ENCODE measurements at regions not wholly inside any gene's neighbourhood (a gene's known extent, or its start where the extent isn't known, plus 50 kb on each side); places are given as distances from the start of the nearest gene placed in this dataset.

DNA sequence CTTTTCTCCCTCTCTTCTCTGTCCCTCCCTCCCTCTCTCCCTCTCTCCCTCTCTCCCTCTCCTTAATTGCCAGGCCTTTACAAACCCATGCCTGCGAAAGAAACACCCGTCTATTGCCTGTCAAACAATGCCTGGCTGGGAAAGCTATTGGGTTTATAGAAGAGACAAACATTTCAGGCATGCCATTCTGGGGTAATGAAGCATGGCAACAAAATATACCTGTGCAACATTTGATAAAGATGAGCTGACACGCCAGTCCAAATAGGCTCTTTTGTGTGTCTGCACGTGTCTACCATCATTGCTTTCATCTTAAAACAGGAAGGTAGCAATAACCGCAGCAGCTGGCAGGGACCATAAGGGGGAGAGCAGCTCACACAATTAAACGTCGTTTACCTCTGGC is 282.1 kb downstream of the ZNF516 start:
- DNase-seq = peak; percentile 83
- Histone ChIP-seq H3K4me3 (ENCODE audit: low read length) (no peak overlapping the region), H2AFZ (ENCODE audit: low read length) (peak overlapping the region; percentile 74), H3K27me3 (replicated peaks; ENCODE audit: insufficient read depth, low read length) (no peaks in the 10 kb centered on the region), H3K4me2 (ENCODE audit: low read depth, low read length) (peak overlapping the region; percentile 52; the same call in 1 of the 2 replicates), H4K20me1 (ENCODE audit: insufficient read depth, low read length) (no peaks in the 10 kb centered on the region), H3K9me3 (replicated peaks; ENCODE audit: insufficient read depth, low read length) (no peaks in the 10 kb centered on the region), H3K4me1 (ENCODE audit: low read length) (peaks cover 25% of the 10 kb centered on the region), H3K9me2 (replicated peaks; ENCODE audit: insufficient read depth, low read length) (no peaks in the 10 kb centered on the region), H3F3A (ENCODE audit: insufficient read depth, low read length) (peaks cover 13% of the 10 kb centered on the region; the same call in 1 of the 2 replicates), H3K27ac (ENCODE audit: low read length) (peak overlapping the region; percentile 63; the same call in 1 of the 2 replicates), H3K9ac (ENCODE audit: low read length) (peak overlapping the region; percentile 11; the same call in 1 of the 2 replicates), H3K79me2 (ENCODE audit: low read length) (no peaks in the 10 kb centered on the region), H3K36me3 (replicated peaks; ENCODE audit: insufficient read depth, low read length) (no peaks in the 10 kb centered on the region)
- TF ChIP-seq EZH2phosphoT487 (IDR thresholded peaks at IDR 0.05; ENCODE audit: low read length) (no peak), EZH2 (optimal IDR thresholded peaks at IDR 0.05; ENCODE audit: low read depth, low read length) (no peak)
- TF ChIP-seq, protein P1, sequence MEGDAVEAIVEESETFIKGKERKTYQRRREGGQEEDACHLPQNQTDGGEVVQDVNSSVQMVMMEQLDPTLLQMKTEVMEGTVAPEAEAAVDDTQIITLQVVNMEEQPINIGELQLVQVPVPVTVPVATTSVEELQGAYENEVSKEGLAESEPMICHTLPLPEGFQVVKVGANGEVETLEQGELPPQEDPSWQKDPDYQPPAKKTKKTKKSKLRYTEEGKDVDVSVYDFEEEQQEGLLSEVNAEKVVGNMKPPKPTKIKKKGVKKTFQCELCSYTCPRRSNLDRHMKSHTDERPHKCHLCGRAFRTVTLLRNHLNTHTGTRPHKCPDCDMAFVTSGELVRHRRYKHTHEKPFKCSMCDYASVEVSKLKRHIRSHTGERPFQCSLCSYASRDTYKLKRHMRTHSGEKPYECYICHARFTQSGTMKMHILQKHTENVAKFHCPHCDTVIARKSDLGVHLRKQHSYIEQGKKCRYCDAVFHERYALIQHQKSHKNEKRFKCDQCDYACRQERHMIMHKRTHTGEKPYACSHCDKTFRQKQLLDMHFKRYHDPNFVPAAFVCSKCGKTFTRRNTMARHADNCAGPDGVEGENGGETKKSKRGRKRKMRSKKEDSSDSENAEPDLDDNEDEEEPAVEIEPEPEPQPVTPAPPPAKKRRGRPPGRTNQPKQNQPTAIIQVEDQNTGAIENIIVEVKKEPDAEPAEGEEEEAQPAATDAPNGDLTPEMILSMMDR (IDR thresholded peaks at IDR 0.05; ENCODE audit: low read length) = no peak

DNA sequence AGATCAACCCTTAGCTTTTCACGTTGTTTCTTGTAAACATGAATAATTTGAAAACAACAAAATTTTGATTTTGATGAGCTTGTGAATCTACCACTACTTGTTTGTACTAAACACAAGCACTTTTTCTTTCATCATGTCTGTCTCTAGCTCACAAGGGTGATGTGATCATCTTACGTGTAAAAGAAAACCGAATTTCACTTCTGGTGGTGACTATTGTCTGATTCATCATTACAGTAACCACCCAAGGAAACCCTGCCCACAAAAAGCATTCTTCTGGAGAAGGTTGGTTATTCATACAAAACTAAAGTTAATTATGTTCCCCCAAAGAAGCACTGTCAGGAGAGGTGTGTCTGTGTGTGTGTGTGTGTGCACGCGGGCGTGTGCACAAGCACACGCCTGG is 285.4 kb downstream of the ZNF516 start:
- Histone ChIP-seq H3K4me2 (ENCODE audit: low read depth, low read length) (peak overlapping the region; percentile 71; the same call in 1 of the 2 replicates), H3K9me3 (replicated peaks; ENCODE audit: insufficient read depth, low read length) (no peaks in the 10 kb centered on the region), H3K9ac (ENCODE audit: low read length) (no peak overlapping the region), H3K79me2 (ENCODE audit: low read length) (no peaks in the 10 kb centered on the region), H3K9me2 (replicated peaks; ENCODE audit: insufficient read depth, low read length) (no peaks in the 10 kb centered on the region), H2AFZ (ENCODE audit: low read length) (no peak overlapping the region), H3K4me3 (ENCODE audit: low read length) (0 out of 2 replicates have a peak overlapping the region, but pooled peaks have one; percentile 69), H3K27me3 (replicated peaks; ENCODE audit: insufficient read depth, low read length) (no peaks in the 10 kb centered on the region), H3K4me1 (ENCODE audit: low read length) (peaks cover 25% of the 10 kb centered on the region), H3K27ac (ENCODE audit: low read length) (no peak overlapping the region), H3K36me3 (replicated peaks; ENCODE audit: insufficient read depth, low read length) (no peaks in the 10 kb centered on the region), H3F3A (ENCODE audit: insufficient read depth, low read length) (peaks cover 13% of the 10 kb centered on the region; the same call in 1 of the 2 replicates), H4K20me1 (ENCODE audit: insufficient read depth, low read length) (no peaks in the 10 kb centered on the region)
- no peak for DNase-seq
- TF ChIP-seq EZH2 (optimal IDR thresholded peaks at IDR 0.05; ENCODE audit: low read depth, low read length) (no peak), EZH2phosphoT487 (IDR thresholded peaks at IDR 0.05; ENCODE audit: low read length) (no peak)
- TF ChIP-seq, protein P1 (IDR thresholded peaks at IDR 0.05; ENCODE audit: low read length) = no peak

DNA sequence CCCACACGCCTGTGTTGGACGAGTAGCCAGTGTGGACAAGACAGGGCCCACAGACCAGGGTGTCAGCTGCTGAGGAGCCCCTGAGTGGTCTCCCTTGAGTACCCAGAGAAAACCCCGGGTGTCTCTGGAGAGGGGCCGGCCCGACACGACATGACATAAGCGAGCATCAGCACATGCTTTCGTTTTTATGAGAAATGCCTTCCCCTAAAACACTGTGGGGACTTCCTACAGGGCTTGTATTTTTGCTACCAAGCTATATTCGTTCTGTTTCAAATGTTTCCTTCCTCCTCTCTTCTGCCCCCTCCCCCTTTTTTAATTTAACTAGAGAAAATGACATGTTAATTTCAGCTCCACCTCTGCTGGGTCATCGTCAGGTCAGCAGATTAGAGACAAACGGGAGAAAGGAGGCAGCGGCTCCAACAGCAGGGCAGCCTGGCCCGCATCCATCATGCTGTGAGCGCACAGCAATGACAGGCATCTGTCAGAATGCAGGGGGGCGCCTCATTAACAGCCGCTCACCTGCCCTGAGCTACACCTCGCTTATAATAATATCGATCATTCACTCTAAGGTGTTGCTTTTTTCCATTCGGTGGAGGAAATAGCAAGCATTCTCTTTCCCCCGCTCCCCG is 286.2 kb downstream of the ZNF516 start:
- Histone ChIP-seq H2AFZ (ENCODE audit: low read length) (peak overlapping the region; percentile 89), H3K4me2 (ENCODE audit: low read depth, low read length) (peak overlapping the region; percentile 71), H3K36me3 (replicated peaks; ENCODE audit: insufficient read depth, low read length) (no peaks in the 10 kb centered on the region), H3K79me2 (ENCODE audit: low read length) (no peaks in the 10 kb centered on the region), H3K4me1 (ENCODE audit: low read length) (peaks cover 18% of the 10 kb centered on the region), H3K9ac (ENCODE audit: low read length) (peak overlapping the region; percentile 41; the same call in 1 of the 2 replicates), H3K27ac (ENCODE audit: low read length) (no peak overlapping the region), H3K27me3 (replicated peaks; ENCODE audit: insufficient read depth, low read length) (no peaks in the 10 kb centered on the region), H3K9me2 (replicated peaks; ENCODE audit: insufficient read depth, low read length) (no peaks in the 10 kb centered on the region), H3K4me3 (ENCODE audit: low read length) (peak overlapping the region; percentile 69), H3F3A (ENCODE audit: insufficient read depth, low read length) (peaks cover 7% of the 10 kb centered on the region; the same call in 1 of the 2 replicates), H4K20me1 (ENCODE audit: insufficient read depth, low read length) (no peaks in the 10 kb centered on the region), H3K9me3 (replicated peaks; ENCODE audit: insufficient read depth, low read length) (no peaks in the 10 kb centered on the region)
- TF ChIP-seq EZH2 (optimal IDR thresholded peaks at IDR 0.05; ENCODE audit: low read depth, low read length) (no peak), EZH2phosphoT487 (IDR thresholded peaks at IDR 0.05; ENCODE audit: low read length) (no peak)
- TF ChIP-seq, protein P1 (IDR thresholded peaks at IDR 0.05; ENCODE audit: low read length) = no peak
- peak; percentile 44 for DNase-seq
